Left colon (tissue), 2 donors: ENCODE measurements at regions not wholly inside any gene's neighbourhood (a gene's known extent, or its start where the extent isn't known, plus 50 kb on each side); places are given as distances from the start of the nearest gene placed in this dataset.

ENCODE experiments used
- ATAC-seq: fragments of 200-7000 bp; cut with Tn5 transposase; one replicate; pipeline ENCODE4 v1.9.1; 2020; ENCODE audit warnings: mild to moderate bottlenecking, moderate library complexity
- DNase-seq, 2 donors: peaks; one replicate each; pipeline ENCODE4 v3.0.0-alpha.2; 2020
- intact Hi-C, 2 donors: fragments of 100-400 bp; cut with DNase I in 1 of 2; cut with micrococcal nuclease in 1 of 2; formaldehyde crosslinking; loops; one replicate each; pipeline versions ENCODE4 v1.11.2 to v1.14.0; 2022; cut with DNase I, micrococcal nuclease
- donor health status: DM: no; HTN: no; CAD: no.
- donor health status: DM: yes; HTN: yes; CAD: no.

DNA sequence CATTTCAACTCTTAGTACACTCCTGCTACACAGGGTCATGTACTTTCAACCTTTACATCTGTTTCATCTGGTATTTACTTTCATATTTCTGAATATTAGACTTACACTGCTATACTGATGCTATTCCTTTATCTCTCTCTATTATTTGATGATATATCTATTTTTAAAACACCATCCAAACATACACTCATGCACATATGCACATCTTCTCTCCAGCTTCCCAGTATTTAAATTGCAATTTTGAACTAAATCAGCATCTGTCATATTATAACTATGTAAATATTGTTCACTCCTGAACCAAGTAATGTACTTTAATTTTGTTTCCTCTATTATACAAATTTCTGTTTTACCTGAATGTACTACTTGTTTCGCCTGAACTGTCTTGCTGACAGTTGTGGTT lies 293.6 kb upstream of the FLRT2 start:
- DNase-seq, result no peak
- intact Hi-C loops, result no loop called here
- ATAC-seq, result no peak

DNA sequence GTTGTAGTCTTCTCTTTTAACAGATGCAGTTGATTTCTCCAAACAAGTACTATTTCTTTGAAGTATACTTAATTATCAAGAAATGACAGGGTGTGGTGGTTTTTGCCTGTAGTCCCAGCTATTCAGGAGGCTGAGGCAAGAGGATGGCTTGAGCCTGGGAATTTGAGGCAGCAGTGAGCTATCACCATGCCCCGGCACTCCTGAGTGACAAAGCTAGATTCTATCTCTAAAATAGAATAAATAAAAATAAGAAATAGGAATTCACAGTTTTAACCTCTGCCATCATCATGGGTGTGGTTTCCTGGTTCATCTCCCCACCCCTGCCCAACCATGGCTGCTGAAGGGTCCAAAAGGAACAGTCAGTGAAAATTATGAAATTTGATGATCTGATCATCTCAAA lies 290.2 kb upstream of the FLRT2 start:
- DNase-seq (no peak), ATAC-seq (no peak)
- intact Hi-C loops, result no loop called here

DNA sequence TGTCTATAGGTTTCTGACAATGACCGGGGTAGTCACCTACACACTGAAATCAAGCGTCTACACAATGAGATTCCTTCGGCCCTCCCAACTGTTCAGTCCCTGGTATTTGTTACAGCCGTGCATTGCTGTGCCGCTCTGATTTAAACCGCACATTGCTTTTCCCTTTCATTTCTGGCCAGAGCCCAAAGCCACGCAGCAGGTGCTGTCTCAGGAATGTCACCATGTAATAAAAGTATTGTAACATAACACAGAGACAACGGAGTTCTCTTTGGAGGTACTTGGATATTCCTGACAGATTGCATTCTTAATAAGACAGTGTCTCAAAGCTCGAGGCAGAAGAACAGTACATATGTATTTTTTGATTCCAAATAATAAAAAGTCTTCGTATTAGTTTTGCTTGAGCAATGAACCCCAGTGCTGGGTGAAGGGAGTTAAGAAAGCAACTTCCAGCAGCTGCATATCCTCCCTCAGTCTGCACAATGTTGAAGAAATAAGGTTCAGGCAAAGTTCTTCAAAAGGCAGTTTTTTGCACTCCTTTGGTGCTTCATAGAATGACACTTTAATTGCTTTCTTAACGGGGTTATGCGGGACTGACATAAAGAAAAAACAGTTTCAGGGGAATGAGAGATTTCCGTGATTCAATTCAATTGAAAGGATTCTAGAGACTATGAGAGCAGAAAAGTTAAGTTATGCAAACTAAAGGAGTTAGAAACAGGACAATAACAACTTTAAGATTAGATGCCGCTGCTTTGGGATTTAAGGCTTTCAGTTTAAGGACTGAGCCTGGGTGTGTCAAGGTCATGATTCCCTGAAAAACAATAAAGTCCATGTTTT lies 288.7 kb upstream of the FLRT2 start:
- DNase-seq (peak in 1 of 2 donors; percentile 3), ATAC-seq (no peak)
- intact Hi-C loops, result no loop called here

DNA sequence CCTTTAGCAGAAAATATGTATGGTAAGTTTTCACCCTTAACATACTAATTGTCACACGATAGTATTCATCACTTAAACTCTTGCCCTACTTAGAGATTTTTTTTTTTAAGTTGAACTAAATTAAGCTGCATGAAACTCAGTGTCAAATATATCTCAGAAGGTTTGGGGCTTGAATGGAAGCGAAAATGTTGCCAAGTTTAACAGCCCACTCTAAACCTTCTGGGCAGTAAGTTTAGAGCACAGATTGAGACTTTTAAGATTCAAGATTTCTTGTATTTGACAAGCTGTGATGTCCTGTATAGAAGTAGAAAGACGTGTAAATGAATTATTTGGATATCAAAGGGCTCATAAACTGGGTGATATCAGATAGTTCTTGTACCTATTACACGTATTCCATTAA lies 287.3 kb upstream of the FLRT2 start:
- DNase-seq (no peak), ATAC-seq (no peak)
- intact Hi-C loops, result no loop called here

DNA sequence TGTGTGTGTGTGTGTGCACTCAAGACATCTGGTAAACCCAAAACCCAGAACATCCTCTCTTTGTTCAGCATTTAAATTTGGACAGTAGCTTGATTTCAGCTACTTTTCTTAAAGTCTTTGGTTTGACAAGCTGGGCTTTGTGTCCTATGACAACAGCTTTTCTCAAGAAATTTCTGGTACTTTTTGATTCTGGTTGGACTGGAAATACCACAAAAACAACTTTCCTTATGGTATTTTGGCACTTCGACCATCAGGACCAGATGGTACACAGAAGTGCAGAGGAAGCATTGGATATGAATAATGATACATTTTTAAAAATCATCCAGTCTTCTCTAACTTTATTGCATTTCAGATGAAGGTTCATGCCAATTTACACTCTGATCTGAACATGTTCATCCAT lies 286.6 kb upstream of the FLRT2 start:
- intact Hi-C loops, result no loop called here

DNA sequence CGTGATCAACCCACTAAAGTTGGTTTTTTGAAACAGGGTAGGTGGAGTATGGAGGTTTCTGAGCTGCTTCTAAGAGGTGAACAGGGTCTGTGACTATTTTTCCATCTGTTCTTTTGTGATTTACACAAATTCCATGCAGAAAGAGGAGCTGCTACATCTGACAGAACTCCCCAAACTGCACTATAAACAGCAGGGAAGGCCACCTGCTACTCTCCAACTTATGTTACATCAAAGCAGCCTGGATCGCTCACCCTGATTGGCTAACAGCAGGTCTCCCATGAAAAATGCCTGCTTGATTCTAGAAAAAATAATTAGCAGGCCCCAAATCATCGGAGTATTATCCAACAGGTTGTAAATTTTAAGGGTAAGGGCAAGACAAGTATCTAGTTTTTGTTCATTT lies 282.9 kb upstream of the FLRT2 start:
- ATAC-seq (no peak), DNase-seq (no peak)
- intact Hi-C loops, result no loop called here

More for the DNA sequence above, 286.6 kb upstream of the FLRT2 start:
- DNase-seq, result no peak
- no peak for ATAC-seq

DNA sequence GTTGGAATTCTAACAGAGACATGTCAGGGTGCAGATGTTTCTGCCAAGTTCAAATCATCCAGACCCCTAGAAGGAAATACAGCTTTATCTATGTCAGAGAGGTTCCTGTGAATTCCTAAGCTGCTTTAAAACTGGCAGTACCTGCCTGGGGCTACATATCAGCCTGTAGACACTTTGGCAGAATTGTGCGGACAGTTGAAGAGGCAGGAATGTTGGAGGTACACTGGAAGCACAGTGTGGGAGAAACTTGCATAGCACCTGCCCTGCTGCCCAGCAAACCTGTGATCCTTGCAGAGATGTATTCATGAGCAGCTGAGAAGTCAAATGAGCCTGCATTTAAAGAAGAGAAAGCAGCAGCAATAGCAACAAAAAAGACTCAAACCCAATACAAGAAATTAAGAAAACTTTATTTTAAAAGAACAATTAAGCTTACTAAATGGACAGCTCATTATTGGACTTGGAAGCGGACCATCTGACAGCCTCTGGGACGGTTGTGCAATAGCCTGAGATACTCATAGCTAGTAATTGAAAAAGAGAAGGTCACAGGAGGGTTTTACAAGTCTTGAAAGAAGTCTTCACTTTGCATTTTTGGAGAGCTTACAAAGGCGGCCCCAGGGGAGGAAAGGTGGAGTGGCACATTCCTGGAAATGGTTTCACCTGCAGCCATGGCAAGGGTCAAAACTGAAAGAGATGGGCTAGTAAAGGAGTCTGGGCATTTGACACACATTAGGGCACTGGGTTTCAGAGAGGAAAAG lies 280.9 kb upstream of the FLRT2 start:
- intact Hi-C loops, result no loop called here
- no peak for DNase-seq
- ATAC-seq, result no peak

DNA sequence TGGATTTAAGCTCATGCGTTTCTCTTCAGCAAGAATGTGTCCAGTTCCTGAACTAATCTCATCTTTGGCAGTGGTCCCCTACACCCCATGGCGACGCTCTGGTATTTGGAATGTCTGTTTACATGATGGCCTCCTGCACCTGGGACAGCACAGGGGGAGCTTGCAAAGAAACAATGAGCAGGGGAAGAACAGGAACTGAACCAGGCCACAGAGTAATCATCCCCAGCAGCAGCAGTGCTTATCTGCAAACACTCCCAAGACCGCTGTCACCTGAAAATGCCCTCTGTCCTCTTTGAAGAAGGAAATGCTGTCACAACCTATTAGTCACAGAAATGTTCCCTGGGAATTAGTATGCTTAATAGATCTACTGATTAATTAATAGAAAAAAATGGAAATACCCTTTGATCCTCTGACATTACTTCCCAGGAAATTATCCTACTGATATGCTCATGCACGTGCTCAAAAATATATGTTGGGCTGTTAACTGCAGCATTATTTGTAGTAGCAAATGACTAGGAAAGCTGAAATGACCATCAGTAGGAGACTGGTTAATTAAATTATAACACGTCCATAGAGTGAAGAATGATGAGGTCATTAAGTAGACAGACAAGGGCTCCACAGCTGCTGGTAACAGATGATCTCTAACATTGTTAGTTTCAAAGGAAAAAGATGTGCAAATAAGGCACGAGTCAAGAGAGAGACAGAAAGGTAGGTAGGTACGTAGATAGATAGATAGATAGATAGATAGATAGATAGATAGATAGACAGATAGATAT lies 279.3 kb upstream of the FLRT2 start:
- DNase-seq (no peak), ATAC-seq (no peak)
- intact Hi-C loops, result no loop called here

DNA sequence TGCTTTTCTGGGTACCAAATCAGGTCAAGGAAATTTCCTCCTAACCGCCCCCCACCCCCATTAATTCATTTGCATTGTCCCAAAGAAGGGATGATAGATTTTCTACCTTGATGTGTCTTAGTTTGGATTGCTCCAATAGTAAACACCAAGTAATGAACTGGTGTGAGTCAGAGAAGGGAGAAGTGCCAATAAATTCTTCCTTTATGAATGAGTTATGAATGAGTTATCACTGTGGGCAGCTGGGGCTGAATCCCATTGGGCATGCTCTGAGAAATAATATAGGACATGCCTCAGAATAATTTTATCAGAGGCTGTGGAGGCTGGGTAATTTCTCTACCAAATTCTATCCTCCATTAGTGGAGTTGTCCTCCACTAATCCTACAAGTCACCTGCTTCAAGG lies 277.9 kb upstream of the FLRT2 start:
- intact Hi-C loops, result no loop called here
- DNase-seq, result no peak
- no peak for ATAC-seq

DNA sequence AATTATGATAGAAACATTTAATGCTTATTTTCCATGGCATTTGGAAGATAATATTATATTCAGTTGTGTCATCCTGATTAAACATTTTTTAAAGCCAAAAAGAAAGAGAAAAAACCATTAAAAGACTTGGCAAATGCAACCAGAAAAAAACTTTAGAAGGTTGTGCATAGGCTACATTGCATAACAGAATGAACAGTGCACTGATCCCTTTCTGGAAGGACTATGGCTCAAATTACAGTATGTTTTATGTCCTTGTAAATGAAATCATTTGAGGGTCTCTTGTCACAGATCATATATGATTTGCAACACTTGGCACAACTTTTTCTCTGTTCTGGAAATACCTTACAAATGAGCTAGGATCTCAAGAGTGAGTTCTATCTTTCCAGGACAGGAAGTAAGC lies 275.2 kb upstream of the FLRT2 start:
- no peak for DNase-seq
- intact Hi-C loops, result no loop called here
- ATAC-seq, result no peak

DNA sequence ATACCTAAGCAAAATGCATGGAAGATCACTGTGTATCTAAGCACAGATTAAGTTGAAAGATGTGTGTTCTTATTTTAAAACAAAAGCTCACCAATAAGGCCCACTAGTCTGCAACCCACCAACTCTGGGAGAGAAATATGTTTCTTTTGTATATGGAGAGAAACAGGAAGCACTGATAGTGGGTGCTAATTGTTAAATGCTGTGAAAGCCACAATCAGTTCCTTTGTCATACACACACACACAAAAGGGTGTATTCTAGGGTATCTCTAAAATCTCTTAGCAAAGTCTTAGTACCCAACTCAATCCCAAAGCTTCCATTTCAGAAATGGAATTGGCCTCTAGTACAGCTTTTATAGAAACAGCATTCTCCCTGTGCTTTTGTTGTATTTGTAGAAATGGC lies 272.7 kb upstream of the FLRT2 start:
- ATAC-seq, result no peak

DNA sequence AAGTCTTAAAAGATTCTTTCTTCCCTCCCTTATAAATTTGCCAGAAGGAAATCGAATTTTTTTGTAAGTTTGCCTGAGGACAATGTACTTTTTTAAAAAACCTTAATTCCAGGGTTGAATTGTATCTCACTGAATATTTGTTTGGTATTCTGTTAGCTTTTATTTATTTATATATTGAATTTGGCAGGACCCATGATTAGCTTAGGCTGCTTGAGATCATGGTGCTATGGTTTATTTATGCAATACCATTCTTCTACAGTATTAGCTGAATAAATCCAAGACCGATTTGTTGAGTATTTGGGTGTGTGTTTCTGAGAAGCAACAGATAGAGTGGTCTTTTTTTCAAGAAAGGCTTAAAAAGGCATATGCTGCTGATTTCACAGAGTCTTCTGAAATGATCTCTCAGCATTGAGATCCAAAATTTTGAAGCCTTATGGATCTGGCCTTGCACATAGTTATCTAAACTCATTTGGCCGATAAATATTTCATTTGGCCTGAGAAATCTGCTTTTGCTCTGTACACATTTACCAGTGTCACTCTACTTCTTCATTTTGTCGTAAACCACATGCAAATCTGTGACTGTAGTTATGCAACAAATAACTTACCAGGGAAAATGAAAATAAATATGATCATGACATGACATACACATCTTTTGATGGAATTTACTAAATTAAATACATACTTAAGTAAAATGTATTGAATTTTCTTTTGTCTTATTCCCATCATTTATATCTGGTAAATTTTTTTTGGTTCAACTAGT lies 265.8 kb upstream of the FLRT2 start:
- ATAC-seq, result no peak
- no peak for DNase-seq
- intact Hi-C loops, result no loop called here

More for the DNA sequence above, 272.7 kb upstream of the FLRT2 start:
- no peak for DNase-seq
- intact Hi-C loops, result no loop called here

DNA sequence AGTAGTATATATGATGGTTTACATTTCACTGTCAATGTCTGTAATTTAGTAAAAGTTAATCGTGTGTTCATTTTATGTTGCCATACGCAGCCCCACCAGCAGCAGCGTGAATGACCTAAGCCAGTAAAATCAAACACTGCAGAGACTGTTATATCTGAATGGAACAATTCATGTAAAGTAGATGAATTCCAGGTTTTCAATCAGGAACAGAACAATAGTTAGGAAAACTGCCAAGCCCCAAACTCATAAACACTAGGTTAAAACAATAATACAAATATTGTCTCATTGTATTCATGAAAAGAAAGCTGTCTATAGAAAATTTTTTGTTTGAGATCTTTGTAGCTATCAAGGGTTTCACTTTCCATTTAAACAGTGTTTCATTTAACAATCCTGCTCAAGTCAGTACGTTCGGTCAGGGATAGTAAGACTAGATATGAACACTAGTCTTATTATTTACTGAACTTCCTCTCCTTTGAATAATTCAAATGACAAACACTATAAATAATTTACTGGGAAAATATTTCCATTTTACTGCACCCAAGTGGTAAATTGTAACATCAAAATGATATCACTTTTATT lies 256.8 kb upstream of the FLRT2 start:
- DNase-seq (no peak), ATAC-seq (no peak)
- intact Hi-C loops, result no loop called here

DNA sequence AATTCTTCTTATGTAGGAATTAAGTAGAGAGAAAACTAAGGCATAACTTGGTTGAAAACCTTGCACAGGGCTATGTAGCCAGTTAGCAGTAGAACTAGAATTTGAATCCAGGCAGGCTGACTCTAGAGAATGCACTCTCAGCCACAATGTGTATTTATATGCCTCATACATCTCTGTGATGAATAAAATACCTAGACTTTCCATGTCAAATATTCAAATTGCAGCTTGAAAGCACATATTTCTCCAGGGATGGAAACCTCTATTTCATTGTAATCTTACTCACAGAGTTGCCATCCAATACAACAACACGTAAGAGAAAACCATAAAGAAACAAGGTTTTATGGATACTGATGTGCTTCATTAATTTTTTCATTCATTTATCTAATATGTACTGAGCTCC lies 256.0 kb upstream of the FLRT2 start:
- intact Hi-C loops, result no loop called here
- no peak for DNase-seq
- no peak for ATAC-seq

DNA sequence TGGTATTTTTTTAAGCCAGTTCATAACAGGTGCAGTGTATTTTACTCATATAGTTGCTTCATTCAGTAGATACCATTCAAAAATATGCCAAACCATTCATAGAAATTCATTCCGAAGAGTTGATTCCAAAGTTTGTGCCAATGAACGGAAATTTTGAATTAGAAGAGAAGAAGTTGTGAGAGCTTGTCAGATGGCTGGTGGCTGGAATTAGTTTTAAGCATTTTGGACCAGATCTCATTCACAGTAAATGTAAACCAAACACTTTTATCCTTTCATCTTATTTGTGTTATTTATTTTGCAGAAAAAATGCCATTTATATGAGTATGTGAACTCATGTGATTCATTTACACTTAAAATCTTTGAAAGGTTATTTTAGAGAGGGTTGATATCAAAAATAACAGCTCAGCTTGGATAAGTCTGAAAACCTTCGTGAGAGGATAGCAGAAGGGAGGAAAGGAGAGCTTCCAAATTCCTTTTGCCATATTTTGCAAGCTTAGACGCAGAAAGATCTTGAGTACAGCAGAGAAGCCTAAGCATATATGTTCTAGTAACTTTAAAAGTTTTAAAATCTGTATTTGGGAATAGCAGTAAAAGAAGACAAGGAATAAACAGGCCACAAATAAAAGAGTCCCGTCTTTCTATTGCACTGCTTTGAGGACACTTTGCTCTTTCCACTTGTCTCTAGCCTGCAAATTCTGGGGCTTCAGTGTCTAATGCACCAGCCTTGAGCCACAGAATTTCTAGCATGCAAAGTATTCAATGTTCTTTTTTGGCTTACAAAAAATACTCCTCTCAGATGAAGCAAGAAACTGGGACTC lies 253.6 kb upstream of the FLRT2 start:
- intact Hi-C loops, result no loop called here
- DNase-seq (no peak), ATAC-seq (no peak)

DNA sequence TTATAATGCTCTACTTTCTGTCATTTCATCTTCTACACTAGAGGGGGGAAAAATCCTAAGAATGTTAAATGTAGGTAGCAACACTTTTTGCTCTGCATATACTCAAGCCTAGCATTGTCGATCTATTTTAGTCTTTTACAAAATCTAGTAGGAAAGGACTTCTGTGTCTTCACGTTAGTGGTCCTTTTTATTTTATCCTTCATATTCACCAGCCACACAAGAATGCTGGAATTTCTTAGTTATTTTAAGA lies 253.0 kb upstream of the FLRT2 start:
- no peak for DNase-seq
- ATAC-seq, result no peak

DNA sequence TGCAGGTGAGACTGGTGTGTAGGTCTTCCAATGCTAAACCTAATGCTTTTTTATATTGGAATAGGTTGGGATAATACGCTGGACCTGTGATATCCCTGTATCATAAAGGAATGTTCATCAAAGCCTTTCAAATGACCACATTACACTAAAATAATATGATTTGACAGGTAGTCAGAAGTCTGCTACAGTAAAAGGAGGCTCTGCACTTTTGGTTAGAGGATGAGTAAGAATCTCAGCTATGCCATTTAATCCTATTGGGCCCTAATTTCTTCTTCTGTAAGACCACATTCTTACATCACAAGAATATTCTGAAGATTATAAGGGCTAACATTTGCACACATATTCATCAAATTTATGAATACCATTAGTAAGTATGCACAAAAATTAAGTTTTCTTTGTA lies 250.5 kb upstream of the FLRT2 start:
- DNase-seq (no peak), ATAC-seq (no peak)
- intact Hi-C loops, result no loop called here

More for the DNA sequence above, 253.0 kb upstream of the FLRT2 start:
- intact Hi-C loops, result no loop called here

DNA sequence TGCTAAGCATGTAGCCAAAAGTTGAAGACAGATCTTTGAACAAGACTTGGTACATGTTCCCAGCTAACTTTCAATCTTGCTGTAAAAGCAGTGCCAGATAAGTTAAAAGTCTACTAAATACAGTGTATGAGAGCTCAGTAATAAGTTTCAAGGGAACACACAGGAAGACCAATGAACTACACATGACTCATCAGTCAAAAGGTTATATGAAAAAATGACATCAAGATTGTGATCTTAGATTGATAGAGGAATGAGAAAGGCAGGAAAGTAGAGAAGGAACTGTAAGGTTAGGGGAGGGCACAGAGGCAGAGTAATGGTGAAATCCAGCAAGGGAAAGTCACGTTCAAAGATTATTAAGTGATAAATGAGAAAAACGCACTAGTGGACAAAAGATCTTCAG lies 249.9 kb upstream of the FLRT2 start:
- no peak for DNase-seq
- intact Hi-C loops, result no loop called here
- no peak for ATAC-seq
